Neural cell (in vitro differentiated cells): ENCODE measurements at regions not wholly inside any gene's neighbourhood (a gene's known extent, or its start where the extent isn't known, plus 50 kb on each side); places are given as distances from the start of the nearest gene placed in this dataset.

ENCODE experiments used
- EP300 ChIP-seq: fragments of 450-650 bp; conservative IDR thresholded peaks from 2 replicates; pipeline ENCODE4 v1.6.1; 2014; ENCODE audit warnings: antibody characterized with exemption, mild to moderate bottlenecking, moderate library complexity; ENCODE audit not compliant: poor library complexity, severe bottlenecking
- POLR2AphosphoS5 ChIP-seq: IDR thresholded peaks from 2 replicates; pipeline ENCODE4 v1.6.1; 2012
- TF ChIP-seq, protein P1 (sequence below): fragments of 450-650 bp; IDR thresholded peaks from 2 replicates; pipeline ENCODE4 v1.5.1; 2014; ENCODE audit warnings: antibody characterized with exemption, mild to moderate bottlenecking, moderate library complexity; ENCODE audit not compliant: poor library complexity, severe bottlenecking
- TF ChIP-seq, protein P2 (sequence below): IDR thresholded peaks from 2 replicates; pipeline ENCODE4 v1.6.1; 2012; ENCODE audit warnings: borderline replicate concordance

DNA sequence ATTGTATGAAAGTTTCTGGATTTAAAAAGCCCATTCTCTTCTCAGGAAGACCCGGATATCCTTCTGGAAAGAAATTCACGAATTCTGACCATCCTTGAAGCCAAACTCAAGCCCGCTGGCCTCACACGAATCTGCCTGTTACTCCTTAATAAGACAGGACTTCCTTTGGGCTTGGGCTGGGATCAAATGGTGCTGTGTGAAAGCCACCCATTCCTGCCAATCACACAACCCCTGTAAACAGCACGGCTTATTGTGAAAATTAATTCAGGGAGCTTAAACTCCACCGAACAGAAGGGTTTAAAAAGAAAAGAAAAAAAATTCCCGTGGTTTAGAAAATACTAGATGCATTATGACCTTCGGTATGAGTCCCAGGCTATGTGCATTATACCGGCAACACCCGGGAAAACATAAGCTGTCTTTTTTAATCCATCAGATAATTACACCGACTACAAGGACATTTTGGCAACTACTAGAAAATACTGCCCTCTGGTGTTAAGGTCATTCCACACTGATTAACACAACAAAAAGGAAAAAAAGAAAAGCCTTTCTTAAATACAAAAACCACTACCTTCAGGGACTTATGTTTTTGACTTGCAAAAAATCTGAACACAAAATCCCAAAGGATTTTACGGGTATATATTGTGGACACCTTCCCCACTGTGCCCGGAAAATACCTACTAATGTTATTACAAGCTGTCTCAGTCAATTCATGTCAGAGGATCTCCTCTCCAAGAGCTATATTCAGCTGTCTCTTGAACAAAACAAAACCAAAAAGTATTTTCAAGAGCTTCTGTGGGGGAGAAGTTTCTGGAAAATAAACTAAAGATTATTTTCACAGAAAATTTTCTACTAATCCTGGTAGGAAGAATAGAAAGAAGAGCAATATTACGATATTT lies 76.0 kb upstream of the LSM14A start:
- TF ChIP-seq, protein P1, sequence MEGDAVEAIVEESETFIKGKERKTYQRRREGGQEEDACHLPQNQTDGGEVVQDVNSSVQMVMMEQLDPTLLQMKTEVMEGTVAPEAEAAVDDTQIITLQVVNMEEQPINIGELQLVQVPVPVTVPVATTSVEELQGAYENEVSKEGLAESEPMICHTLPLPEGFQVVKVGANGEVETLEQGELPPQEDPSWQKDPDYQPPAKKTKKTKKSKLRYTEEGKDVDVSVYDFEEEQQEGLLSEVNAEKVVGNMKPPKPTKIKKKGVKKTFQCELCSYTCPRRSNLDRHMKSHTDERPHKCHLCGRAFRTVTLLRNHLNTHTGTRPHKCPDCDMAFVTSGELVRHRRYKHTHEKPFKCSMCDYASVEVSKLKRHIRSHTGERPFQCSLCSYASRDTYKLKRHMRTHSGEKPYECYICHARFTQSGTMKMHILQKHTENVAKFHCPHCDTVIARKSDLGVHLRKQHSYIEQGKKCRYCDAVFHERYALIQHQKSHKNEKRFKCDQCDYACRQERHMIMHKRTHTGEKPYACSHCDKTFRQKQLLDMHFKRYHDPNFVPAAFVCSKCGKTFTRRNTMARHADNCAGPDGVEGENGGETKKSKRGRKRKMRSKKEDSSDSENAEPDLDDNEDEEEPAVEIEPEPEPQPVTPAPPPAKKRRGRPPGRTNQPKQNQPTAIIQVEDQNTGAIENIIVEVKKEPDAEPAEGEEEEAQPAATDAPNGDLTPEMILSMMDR = peak; percentile 87
- TF ChIP-seq, protein P2, sequence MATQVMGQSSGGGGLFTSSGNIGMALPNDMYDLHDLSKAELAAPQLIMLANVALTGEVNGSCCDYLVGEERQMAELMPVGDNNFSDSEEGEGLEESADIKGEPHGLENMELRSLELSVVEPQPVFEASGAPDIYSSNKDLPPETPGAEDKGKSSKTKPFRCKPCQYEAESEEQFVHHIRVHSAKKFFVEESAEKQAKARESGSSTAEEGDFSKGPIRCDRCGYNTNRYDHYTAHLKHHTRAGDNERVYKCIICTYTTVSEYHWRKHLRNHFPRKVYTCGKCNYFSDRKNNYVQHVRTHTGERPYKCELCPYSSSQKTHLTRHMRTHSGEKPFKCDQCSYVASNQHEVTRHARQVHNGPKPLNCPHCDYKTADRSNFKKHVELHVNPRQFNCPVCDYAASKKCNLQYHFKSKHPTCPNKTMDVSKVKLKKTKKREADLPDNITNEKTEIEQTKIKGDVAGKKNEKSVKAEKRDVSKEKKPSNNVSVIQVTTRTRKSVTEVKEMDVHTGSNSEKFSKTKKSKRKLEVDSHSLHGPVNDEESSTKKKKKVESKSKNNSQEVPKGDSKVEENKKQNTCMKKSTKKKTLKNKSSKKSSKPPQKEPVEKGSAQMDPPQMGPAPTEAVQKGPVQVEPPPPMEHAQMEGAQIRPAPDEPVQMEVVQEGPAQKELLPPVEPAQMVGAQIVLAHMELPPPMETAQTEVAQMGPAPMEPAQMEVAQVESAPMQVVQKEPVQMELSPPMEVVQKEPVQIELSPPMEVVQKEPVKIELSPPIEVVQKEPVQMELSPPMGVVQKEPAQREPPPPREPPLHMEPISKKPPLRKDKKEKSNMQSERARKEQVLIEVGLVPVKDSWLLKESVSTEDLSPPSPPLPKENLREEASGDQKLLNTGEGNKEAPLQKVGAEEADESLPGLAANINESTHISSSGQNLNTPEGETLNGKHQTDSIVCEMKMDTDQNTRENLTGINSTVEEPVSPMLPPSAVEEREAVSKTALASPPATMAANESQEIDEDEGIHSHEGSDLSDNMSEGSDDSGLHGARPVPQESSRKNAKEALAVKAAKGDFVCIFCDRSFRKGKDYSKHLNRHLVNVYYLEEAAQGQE = no peak
- TF ChIP-seq POLR2AphosphoS5 = no peak
- no peak for TF ChIP-seq EP300
